GM19463 (cell line): ENCODE measurements at regions not wholly inside any gene's neighbourhood (a gene's known extent, or its start where the extent isn't known, plus 50 kb on each side); places are given as distances from the start of the nearest gene placed in this dataset.

ENCODE experiments used
- ATAC-seq: cut with Tn5 transposase; IDR thresholded peaks from one replicate; pipeline ENCODE4 v1.9.1; 2021; ENCODE audit warnings: mild to moderate bottlenecking, moderate library complexity; ENCODE audit not compliant: unreplicated experiment

- ATAC-seq = no peak
Observed at GRCh38 chr13:78997902-78998629, 339.1 kb upstream of the OBI1 start.

GRCh38 chr13:78993792-78994191 is 334.8 kb upstream of the OBI1 start:
- no peak for ATAC-seq

GRCh38 chr13:78981913-78982312 is 323.0 kb upstream of the OBI1 start:
- ATAC-seq = no peak

- no peak for ATAC-seq
Observed at GRCh38 chr13:78979349-78979748, 320.4 kb upstream of the OBI1 start.

GRCh38 chr13:78978381-78978998 is 319.5 kb upstream of the OBI1 start:
- ATAC-seq = peak; percentile 95

- ATAC-seq = no peak
Observed at GRCh38 chr13:78977311-78977710, 318.4 kb upstream of the OBI1 start.

- ATAC-seq = no peak
Observed at GRCh38 chr13:78976696-78977095, 317.7 kb upstream of the OBI1 start.

- ATAC-seq = no peak
Observed at GRCh38 chr13:78972561-78972960, 313.6 kb upstream of the OBI1 start.

- ATAC-seq = no peak
Observed at GRCh38 chr13:78971355-78972025, 312.5 kb upstream of the OBI1 start.

GRCh38 chr13:78960881-78961280 is 301.9 kb upstream of the OBI1 start:
- ATAC-seq = no peak

GRCh38 chr13:78958006-78958405 is 299.1 kb upstream of the OBI1 start:
- ATAC-seq = no peak

GRCh38 chr13:78940455-78941130 is 281.6 kb upstream of the OBI1 start:
- ATAC-seq = no peak

GRCh38 chr13:78934336-78934735 is 275.4 kb upstream of the OBI1 start:
- ATAC-seq = no peak

GRCh38 chr13:78915015-78915414 is 256.1 kb upstream of the OBI1 start:
- no peak for ATAC-seq

GRCh38 chr13:78913656-78914055 is 254.7 kb upstream of the OBI1 start:
- no peak for ATAC-seq

GRCh38 chr13:78910147-78910546 is 251.2 kb upstream of the OBI1 start:
- ATAC-seq = no peak

- ATAC-seq = no peak
Observed at GRCh38 chr13:78909276-78909675, 250.3 kb upstream of the OBI1 start.

- no peak for ATAC-seq
Observed at GRCh38 chr13:78907006-78907405, 248.1 kb upstream of the OBI1 start.

- ATAC-seq = no peak
Observed at GRCh38 chr13:78897200-78897599, 238.2 kb upstream of the OBI1 start.

GRCh38 chr13:78884571-78884970 is 225.6 kb upstream of the OBI1 start:
- ATAC-seq = no peak

GRCh38 chr13:78881751-78882150 is 222.8 kb upstream of the OBI1 start:
- ATAC-seq = no peak

- ATAC-seq = no peak
Observed at GRCh38 chr13:78881054-78881453, 222.1 kb upstream of the OBI1 start.
